EH (cell line): ENCODE measurements at regions not wholly inside any gene's neighbourhood (a gene's known extent, or its start where the extent isn't known, plus 50 kb on each side); places are given as distances from the start of the nearest gene placed in this dataset.
"Not testable (repeated sequence)": the region's sequence is repeated elsewhere in the genome, so short reads cannot be mapped to it uniquely, and the experiment has no call there.

ENCODE experiments used
- DNase-seq: peaks from one replicate; pipeline ENCODE4 v3.0.0-alpha.2; 2015; ENCODE audit warnings: low read depth

DNA sequence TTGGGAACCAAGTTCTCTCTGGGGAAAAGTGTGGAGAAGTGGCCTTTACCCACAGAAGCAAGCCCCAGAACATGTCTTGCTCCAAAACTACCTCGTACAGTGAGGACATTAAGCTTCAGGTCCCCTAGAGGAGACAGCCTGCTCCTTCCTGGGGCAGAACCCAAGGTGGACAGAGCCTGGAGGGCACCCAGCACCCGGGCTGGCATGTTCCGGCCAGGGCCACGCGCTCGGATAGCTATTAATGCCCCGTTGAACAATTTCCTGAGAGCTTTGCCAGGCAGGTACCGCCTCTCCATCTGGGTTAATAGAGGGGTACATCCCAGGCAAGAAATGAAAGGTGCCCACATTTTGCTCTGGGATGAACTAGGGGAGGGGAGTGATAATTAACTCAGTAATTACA, 169.0 kb upstream of the GRK3 start:
- no peak for DNase-seq

- no peak for DNase-seq
These were observed 168.6 kb upstream of the GRK3 start for GRCh38 chr22:25395915-25396314.

DNA sequence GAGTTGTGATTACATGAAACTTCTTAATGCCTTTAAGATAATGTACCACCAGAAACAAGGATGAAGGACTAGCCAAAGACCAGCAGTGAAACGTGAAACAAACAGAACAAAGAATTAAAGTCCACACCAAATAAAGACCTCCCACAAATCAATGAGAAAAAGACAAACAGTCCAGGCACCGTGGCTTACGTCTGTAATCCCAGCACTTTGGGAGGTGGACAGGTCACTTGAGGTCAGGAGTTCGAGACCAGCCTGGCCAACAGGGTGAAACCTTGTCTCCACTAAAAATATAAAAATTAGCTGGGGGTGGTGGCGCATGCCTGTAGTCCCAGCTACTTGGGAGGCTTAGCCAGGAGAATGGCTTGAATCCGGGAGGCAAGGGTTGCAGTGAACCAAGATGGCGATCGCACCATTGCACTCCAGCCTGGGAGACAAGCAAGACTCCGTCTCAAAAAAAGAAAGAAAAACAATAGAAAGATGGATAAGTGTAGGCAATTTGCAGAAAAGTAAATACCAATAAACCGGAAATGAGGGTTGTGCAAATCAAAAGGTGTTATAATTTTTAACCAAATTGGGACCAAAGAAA, 167.8 kb upstream of the GRK3 start:
- no peak for DNase-seq

GRCh38 chr22:25397616-25398015, 166.9 kb upstream of the GRK3 start:
- no peak for DNase-seq

DNA sequence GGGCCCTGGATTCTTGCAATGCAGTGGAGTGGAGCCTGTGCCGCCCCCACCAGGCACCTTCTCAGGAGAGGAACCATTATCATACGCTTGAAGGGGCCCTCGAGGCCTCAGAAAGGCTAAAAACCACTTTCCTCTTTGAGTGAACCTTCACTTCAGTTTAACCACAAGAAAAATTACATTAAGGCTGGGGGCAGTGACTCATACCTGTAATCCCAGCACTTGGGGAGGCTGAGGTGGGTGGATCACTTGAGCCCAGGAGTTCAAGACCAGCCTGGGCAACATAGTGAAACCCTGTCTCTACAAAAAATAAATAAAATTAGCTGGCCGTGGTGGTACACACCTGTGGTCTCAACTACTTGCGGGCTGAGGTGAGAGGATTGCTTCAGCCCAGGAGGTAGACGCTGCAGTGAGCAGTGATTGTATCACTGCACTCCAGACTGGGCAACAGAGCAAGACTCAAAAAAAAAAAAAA, 165.8 kb upstream of the GRK3 start:
- DNase-seq: not testable (repeated sequence)

DNA sequence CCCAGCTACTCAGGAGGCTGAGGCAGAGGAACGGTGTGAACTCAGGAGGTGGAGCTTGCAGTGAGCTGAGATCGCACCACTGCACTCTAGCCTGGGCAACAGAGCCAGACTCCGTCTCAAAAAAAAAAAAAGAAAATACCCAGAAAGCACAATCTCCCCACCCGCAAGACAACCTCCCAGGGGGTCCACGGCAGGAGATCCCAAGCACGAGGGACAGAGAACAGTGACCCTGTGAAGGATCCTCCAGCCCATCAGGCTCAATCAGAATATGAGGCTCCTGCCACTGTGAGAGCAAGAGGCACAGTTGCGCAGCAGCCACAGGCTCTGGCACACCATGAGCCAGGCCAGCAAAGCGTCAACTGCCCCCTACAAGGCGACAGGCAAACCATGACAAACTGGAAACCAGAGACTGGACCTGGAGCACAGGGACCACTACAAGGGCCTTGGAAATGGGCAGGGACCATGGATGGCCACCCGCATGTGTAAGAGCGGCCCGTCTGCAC, 164.8 kb upstream of the GRK3 start:
- DNase-seq: no peak

GRCh38 chr22:25402160-25402500, 162.3 kb upstream of the GRK3 start:
- no peak for DNase-seq

GRCh38 chr22:25402501-25403283, 161.8 kb upstream of the GRK3 start:
- peak; percentile 73 for DNase-seq

DNA sequence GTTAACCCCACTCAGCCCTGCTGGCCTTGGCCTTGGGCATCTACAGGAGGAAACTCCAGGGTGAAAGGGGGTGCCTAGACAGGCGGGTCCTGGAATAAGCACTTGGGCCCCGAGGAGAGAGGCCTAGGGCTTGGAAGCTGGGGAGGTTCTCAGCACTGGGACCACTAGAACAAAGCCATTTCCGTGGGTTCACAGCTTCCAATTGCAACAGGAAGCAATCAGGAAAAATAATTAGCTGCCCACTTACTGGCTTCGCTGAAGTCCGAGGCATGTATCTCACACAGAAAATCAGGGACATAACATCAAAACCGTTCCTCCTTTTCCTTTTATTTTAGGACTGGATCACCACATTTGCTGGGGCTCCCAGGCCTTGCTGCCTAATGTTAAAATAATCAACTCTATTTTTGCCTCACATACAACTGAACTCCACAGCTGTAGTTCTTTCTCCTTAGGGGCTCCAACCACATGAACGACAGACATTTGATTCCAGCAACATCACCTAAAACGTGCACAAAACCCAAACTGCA, 161.1 kb upstream of the GRK3 start:
- DNase-seq: no peak

DNA sequence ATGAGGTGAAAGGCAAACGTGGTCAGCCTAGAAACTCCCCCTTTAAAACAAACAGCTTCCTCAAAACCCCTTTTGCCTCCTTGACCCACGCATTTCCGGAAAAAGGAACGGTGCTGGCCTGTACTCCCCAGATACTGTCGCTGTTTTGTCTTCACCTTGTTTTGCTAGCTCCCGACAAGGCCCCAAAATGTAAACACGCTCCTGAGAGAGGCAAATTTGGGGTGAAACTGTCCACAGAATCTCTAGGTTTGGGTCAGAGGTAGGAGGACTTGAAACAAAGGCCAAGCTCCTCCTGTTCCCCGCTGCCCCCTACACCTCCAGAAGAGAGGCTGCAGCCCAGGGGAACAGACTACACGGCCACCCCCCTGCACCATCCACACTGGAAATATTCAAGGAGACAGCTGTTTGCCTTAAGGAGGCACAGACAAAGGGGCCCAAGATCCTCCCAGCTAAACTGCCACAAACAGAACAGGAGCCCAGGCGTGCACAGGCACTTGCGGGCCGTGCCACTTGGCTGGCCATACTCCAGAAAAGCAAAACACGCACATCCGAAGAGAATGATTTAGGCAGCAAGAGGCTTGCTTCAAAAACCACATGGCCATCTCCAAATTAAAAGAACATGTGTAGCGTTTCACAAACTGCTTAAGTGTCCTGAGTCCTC, 160.5 kb upstream of the GRK3 start:
- DNase-seq: peak; percentile 65

DNA sequence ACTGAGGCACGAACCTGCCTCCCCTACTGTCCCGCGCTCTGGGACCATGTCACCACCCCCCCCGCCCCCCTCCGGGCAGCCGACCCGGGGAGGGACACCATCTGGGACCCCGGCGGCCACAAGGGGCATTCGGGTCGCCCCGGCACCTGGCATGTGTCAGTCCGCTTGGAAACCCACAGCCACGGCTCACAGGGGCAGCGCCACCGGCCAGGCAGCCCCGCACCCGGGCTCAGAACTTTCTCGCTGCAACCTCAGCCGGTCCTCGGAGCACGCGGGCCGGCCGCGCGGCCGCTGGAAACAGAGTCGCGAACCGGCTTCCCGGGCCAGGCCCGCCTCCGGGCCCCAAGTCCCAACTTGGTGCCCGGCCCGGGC, 159.9 kb upstream of the GRK3 start:
- no peak for DNase-seq

GRCh38 chr22:25404928-25405816, 159.3 kb upstream of the GRK3 start:
- DNase-seq: peak; percentile 80

DNA sequence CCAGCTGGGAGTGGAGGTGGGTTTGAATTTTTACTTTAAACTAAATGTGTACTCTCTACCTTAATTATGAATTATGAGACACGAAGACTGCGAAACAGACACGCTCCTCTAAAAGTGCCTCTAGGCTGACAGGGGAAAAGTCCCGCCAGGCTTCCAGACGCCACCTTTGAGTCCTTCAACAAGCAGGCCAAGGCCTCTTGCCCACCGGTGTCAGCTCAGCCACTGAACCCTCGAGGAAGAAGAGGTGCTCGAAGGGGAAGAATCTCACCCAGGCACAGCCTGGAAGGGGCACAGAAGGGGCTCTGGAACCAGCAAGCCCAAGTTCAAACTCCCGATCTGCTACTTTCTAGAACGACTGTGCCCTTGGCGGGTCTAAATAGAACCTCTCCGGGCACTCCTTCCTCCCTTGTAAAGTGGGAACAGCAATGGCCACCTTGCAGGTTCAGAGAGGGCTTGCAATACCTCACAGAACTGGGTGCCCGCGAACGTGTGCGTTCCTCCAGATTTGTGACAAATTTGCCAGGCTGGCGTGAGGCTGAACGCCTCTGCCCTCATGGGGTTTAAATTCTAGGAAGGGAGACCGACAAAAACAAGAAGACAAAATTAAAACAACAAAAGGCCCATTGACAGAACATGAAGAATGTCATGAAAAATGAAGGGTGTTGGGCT, 158.5 kb upstream of the GRK3 start:
- DNase-seq: no peak

- no peak for DNase-seq
These were observed 157.8 kb upstream of the GRK3 start for GRCh38 chr22:25406510-25407210.

GRCh38 chr22:25407226-25407858, 157.1 kb upstream of the GRK3 start:
- no peak for DNase-seq

DNA sequence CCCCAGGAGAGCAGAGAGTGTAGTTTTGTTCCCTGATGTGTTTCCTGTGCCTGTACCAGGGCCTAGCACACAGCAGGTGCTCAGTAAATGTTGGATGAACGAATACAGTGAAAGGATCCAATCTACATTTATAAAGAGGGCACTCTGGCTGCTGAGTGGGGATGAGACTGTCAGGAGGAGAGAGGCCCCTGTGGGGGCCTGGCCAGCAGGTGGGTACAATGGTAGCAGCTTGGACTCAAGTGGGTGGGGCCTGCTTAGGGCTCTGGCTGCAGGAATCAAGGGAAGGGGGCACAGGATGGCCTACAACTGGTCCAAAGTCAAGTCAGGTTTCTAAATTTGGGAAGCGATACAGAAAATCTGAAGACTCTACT, 156.6 kb upstream of the GRK3 start:
- no peak for DNase-seq

- no peak for DNase-seq
These were observed 155.2 kb upstream of the GRK3 start for GRCh38 chr22:25409240-25409639.

DNA sequence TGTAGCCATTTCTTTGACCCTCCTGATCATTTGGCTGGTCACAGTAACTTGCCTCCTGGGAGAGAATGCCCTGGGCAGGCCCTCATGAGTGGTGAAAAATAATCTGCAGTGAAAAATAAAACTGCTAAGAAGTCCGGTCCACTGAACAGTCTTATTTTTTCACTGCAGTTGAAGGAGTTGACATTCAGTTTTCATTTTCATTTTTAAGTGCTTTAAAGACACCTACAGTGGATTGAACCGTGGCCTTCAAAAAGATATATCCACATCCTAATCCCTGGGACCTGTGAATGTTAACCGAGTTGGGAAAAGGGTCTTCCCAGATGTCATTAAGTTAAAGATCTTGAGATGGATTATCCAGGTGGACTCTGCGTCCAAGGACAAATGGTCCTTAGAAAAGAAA, 153.6 kb upstream of the GRK3 start:
- no peak for DNase-seq

DNA sequence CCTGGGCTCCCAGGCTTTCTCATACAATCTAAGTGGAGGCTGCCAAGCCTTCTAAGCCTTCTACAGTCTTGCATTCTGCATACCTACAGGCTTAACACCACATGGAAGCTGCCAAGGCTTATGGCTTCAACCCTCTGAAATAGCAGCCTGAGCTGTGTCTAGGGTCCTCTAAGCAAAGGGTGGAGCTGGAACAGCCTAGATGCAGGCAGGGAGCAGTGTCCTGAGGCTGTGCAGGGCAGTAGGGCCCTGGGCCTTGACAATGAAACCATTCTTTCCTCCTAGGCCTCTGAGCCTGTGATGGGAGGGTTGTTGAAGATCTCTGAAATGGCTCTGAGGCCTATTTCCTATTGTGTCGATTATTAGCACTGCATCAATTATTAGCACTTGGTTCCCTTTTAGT, 150.9 kb upstream of the GRK3 start:
- DNase-seq: no peak

- DNase-seq: not testable (repeated sequence)
These were observed 148.7 kb upstream of the GRK3 start for GRCh38 chr22:25415731-25416130.
